ENCODE measurements at regions not wholly inside any gene's neighbourhood (a gene's known extent, or its start where the extent isn't known, plus 50 kb on each side); places are given as distances from the start of the nearest gene placed in this dataset.
"Not testable (repeated sequence)": the region's sequence is repeated elsewhere in the genome, so short reads cannot be mapped to it uniquely, and the experiment has no call there.

DNA sequence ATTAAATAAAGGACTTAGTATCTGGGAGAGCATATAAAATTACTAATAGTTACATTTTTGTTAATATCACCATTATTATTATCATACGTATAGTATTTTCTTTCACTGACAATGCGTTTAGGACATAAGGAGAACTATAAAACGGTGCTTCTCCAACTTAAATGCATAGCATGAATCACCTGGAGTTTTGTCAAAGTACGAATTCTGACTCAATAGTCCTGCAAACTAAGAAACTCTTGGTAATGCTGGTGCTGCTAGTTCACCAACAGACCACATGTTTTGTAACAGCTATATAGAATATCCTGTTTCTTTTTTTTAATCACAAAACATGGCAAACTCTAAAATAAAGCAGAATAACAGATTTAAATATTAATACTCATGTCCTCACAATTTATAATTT lies 116.1 kb upstream of the ZNF717 start:
- TF ChIP-seq POLR2A (IDR thresholded peaks at IDR 0.05; ENCODE audit: low read depth) = not testable (repeated sequence)
- TF ChIP-seq, protein P1, sequence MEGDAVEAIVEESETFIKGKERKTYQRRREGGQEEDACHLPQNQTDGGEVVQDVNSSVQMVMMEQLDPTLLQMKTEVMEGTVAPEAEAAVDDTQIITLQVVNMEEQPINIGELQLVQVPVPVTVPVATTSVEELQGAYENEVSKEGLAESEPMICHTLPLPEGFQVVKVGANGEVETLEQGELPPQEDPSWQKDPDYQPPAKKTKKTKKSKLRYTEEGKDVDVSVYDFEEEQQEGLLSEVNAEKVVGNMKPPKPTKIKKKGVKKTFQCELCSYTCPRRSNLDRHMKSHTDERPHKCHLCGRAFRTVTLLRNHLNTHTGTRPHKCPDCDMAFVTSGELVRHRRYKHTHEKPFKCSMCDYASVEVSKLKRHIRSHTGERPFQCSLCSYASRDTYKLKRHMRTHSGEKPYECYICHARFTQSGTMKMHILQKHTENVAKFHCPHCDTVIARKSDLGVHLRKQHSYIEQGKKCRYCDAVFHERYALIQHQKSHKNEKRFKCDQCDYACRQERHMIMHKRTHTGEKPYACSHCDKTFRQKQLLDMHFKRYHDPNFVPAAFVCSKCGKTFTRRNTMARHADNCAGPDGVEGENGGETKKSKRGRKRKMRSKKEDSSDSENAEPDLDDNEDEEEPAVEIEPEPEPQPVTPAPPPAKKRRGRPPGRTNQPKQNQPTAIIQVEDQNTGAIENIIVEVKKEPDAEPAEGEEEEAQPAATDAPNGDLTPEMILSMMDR (IDR thresholded peaks at IDR 0.05) = not testable (repeated sequence)

Measured in esophagus muscularis mucosa (tissue), 3 donors.